Right cardiac atrium (tissue), 5 donors: ENCODE measurements at regions not wholly inside any gene's neighbourhood (a gene's known extent, or its start where the extent isn't known, plus 50 kb on each side); places are given as distances from the start of the nearest gene placed in this dataset.

ENCODE experiments used
- ATAC-seq, 2 donors: fragments of 200-7000 bp; cut with Tn5 transposase; one replicate each; pipeline versions ENCODE4 v1.8.0 to v1.9.1; 2020; ENCODE audit warnings: moderate library complexity in 2 of 2, mild to moderate bottlenecking in 1 of 2
- DNase-seq, 3 donors: peaks; one replicate each; pipeline ENCODE4 v3.0.0-alpha.2; 2020
- H3K27ac ChIP-seq: one replicate; pipeline ENCODE4 v1.5.1; 2013; ENCODE audit warnings: mild to moderate bottlenecking, low read length, control low read depth, moderate library complexity
- H3K27me3 ChIP-seq: one replicate; pipeline ENCODE4 v1.6.1; 2013; ENCODE audit not compliant: control insufficient read depth, insufficient read depth
- H3K4me1 ChIP-seq: one replicate; pipeline ENCODE4 v1.6.1; 2013; ENCODE audit warnings: low read length; ENCODE audit not compliant: control insufficient read depth, insufficient read depth
- H3K4me3 ChIP-seq: one replicate; pipeline ENCODE4 v1.5.1; 2013; ENCODE audit warnings: low read length, control low read depth
- H3K9me3 ChIP-seq: one replicate; pipeline ENCODE4 v1.6.1; 2013; ENCODE audit warnings: low read length; ENCODE audit not compliant: control insufficient read depth
- WGBS: extraction: QIAGEN DNeasy Blood & Tissue Kit; methylation state at CpG from one replicate; pipeline ENCODE4 v1.1.7; 2013; 5-methylcytosine and 5-hydroxymethylcytosine counted together
- intact Hi-C, 4 donors: fragments of 100-400 bp; cut with DNase I; formaldehyde crosslinking; loops; one replicate each; pipeline versions ENCODE4 v1.11.0 to v1.14.0; 2022 to 2023
- donor health status: healthy with polysubstance abuse.
- donor health status: DM: no; HTN: yes; CAD: no.
- donor health status: DM: no; HTN: no; CAD: no.
- donor health status: DM: no; HTN: yes; CAD: no; lungs with severe emphysema.
- donor health status: DM: yes; HTN: yes; CAD: no.

GRCh38 chr16:72508191-72508590, 336.2 kb upstream of the PMFBP1 start:
- no peak for DNase-seq
- no peak overlapping the region for H3K4me3 ChIP-seq
- ATAC-seq: no peak
- H3K27me3 ChIP-seq: no peaks in the 10 kb centered on the region
- H3K9me3 ChIP-seq: no peaks in the 10 kb centered on the region
- H3K4me1 ChIP-seq: no peaks in the 10 kb centered on the region
- intact Hi-C loops: loop anchor here in 2 of 4 donors (10.0 kb wide), 3 partner anchors 687 to 1447 kb away; no protein-coding TSS in a partner anchor
- 74% methylated on average over 1 of the region's 1 CpG for WGBS
- no peak overlapping the region for H3K27ac ChIP-seq

GRCh38 chr16:72502594-72503005, 330.6 kb upstream of the PMFBP1 start:
- Histone ChIP-seq H3K27me3 (no peaks in the 10 kb centered on the region), H3K4me3 (no peak overlapping the region), H3K4me1 (no peaks in the 10 kb centered on the region), H3K9me3 (no peaks in the 10 kb centered on the region), H3K27ac (no peak overlapping the region)
- ATAC-seq (no peak), DNase-seq (no peak)
- intact Hi-C loops: loop anchor here in 2 of 4 donors (10.0 kb wide), 3 partner anchors 692 to 1452 kb away; no protein-coding TSS in a partner anchor
- 78% methylated on average over 1 of the region's 1 CpG for WGBS

- no peaks in the 10 kb centered on the region for H3K4me1 ChIP-seq
- no peak overlapping the region for H3K27ac ChIP-seq
- peak; percentile 42 to 71 (median 61) for DNase-seq
- peak; percentile 54 to 68 for ATAC-seq
- no peaks in the 10 kb centered on the region for H3K9me3 ChIP-seq
- intact Hi-C loops: loop anchor here in 2 of 4 donors (10.0 kb wide), 3 partner anchors 693 to 1453 kb away; no protein-coding TSS in a partner anchor
- H3K27me3 ChIP-seq: no peaks in the 10 kb centered on the region
- no peak overlapping the region for H3K4me3 ChIP-seq
- WGBS: 64% methylated on average over 3 of the region's 3 CpGs
Measured at GRCh38 chr16:72501739-72502593, 330.0 kb upstream of the PMFBP1 start.

- Histone ChIP-seq H3K4me3 (no peak overlapping the region), H3K27ac (no peak overlapping the region), H3K9me3 (no peaks in the 10 kb centered on the region), H3K27me3 (no peaks in the 10 kb centered on the region), H3K4me1 (no peaks in the 10 kb centered on the region)
- WGBS: 82% methylated on average over 5 of the region's 5 CpGs
- no peak for DNase-seq
- intact Hi-C loops: loop anchor here in 2 of 4 donors (10.0 kb wide), 3 partner anchors 694 to 1454 kb away; no protein-coding TSS in a partner anchor
- ATAC-seq: no peak
Measured at GRCh38 chr16:72500545-72500944, 328.6 kb upstream of the PMFBP1 start.

- H3K4me3 ChIP-seq: no peak overlapping the region
- intact Hi-C loops: no loop called here
- no peak overlapping the region for H3K27ac ChIP-seq
- H3K4me1 ChIP-seq: no peaks in the 10 kb centered on the region
- H3K9me3 ChIP-seq: no peaks in the 10 kb centered on the region
- 69% methylated on average over 9 of the region's 9 CpGs for WGBS
- no peak for ATAC-seq
- H3K27me3 ChIP-seq: no peaks in the 10 kb centered on the region
- no peak for DNase-seq
Measured at GRCh38 chr16:72493716-72494415, 321.9 kb upstream of the PMFBP1 start.

GRCh38 chr16:72487283-72487682, 315.3 kb upstream of the PMFBP1 start:
- no peak for ATAC-seq
- intact Hi-C loops: no loop called here
- 94% methylated on average over 1 of the region's 1 CpG for WGBS

GRCh38 chr16:72482695-72483094, 310.7 kb upstream of the PMFBP1 start:
- Histone ChIP-seq H3K4me3 (no peak overlapping the region), H3K27ac (no peak overlapping the region), H3K4me1 (no peaks in the 10 kb centered on the region), H3K27me3 (no peaks in the 10 kb centered on the region), H3K9me3 (no peaks in the 10 kb centered on the region)
- intact Hi-C loops: no loop called here
- 83% methylated on average over 3 of the region's 3 CpGs for WGBS
- DNase-seq: no peak
- no peak for ATAC-seq

More at GRCh38 chr16:72487283-72487682, 315.3 kb upstream of the PMFBP1 start:
- DNase-seq: no peak
- H3K27ac ChIP-seq: no peak overlapping the region
- H3K4me1 ChIP-seq: no peaks in the 10 kb centered on the region
- H3K27me3 ChIP-seq: no peaks in the 10 kb centered on the region
- H3K9me3 ChIP-seq: no peaks in the 10 kb centered on the region
- no peak overlapping the region for H3K4me3 ChIP-seq

GRCh38 chr16:72481419-72481818, 309.5 kb upstream of the PMFBP1 start:
- no peak for DNase-seq

GRCh38 chr16:72480911-72481310, 309.0 kb upstream of the PMFBP1 start:
- no peaks in the 10 kb centered on the region for H3K4me1 ChIP-seq
- intact Hi-C loops: no loop called here
- H3K4me3 ChIP-seq: no peak overlapping the region
- no peaks in the 10 kb centered on the region for H3K27me3 ChIP-seq
- DNase-seq (no peak), ATAC-seq (no peak)
- WGBS: 65% methylated on average over 2 of the region's 2 CpGs
- H3K9me3 ChIP-seq: no peaks in the 10 kb centered on the region
- H3K27ac ChIP-seq: no peak overlapping the region

More at GRCh38 chr16:72481419-72481818, 309.5 kb upstream of the PMFBP1 start:
- no peaks in the 10 kb centered on the region for H3K27me3 ChIP-seq
- H3K27ac ChIP-seq: no peak overlapping the region
- intact Hi-C loops: no loop called here
- no peak for ATAC-seq
- no peaks in the 10 kb centered on the region for H3K4me1 ChIP-seq
- H3K4me3 ChIP-seq: no peak overlapping the region
- no peaks in the 10 kb centered on the region for H3K9me3 ChIP-seq

GRCh38 chr16:72475688-72476087, 303.7 kb upstream of the PMFBP1 start:
- 75% methylated on average over 3 of the region's 3 CpGs for WGBS
- no peak overlapping the region for H3K27ac ChIP-seq
- no peaks in the 10 kb centered on the region for H3K9me3 ChIP-seq
- H3K27me3 ChIP-seq: no peaks in the 10 kb centered on the region
- DNase-seq: no peak
- H3K4me3 ChIP-seq: no peak overlapping the region
- intact Hi-C loops: no loop called here
- ATAC-seq: no peak
- no peaks in the 10 kb centered on the region for H3K4me1 ChIP-seq

- H3K4me1 ChIP-seq: no peaks in the 10 kb centered on the region
- intact Hi-C loops: no loop called here
- DNase-seq (no peak), ATAC-seq (no peak)
- no peaks in the 10 kb centered on the region for H3K9me3 ChIP-seq
- H3K4me3 ChIP-seq: no peak overlapping the region
- WGBS: 68% methylated on average over 2 of the region's 2 CpGs
- no peaks in the 10 kb centered on the region for H3K27me3 ChIP-seq
- no peak overlapping the region for H3K27ac ChIP-seq
Measured at GRCh38 chr16:72474501-72475123, 302.7 kb upstream of the PMFBP1 start.
